ENCODE measurements at regions not wholly inside any gene's neighbourhood (a gene's known extent, or its start where the extent isn't known, plus 50 kb on each side); places are given as distances from the start of the nearest gene placed in this dataset.
A peak's percentile ranks its signal among the peaks of the same experiment; 100 is the strongest.

- Histone ChIP-seq H3K9me3 (no peaks in the 10 kb centered on the region), H3K4me3 (no peak overlapping the region), H3K4me1 (no peaks in the 10 kb centered on the region), H3K36me3 (no peaks in the 10 kb centered on the region), H3K27ac (no peak overlapping the region), H3K27me3 (no peaks in the 10 kb centered on the region)
- DNase-seq, result no peak
- no peak for TF ChIP-seq CTCF (IDR thresholded peaks at IDR 0.05)
- intact Hi-C loops (cut with DNase I; ENCODE audit: low total_unique reads), result no loop called here
Measured at GRCh38 chr6:18792866-18793265, 405.7 kb downstream of the RNF144B start.

- Histone ChIP-seq H3K36me3 (no peaks in the 10 kb centered on the region), H3K4me1 (no peaks in the 10 kb centered on the region), H3K4me3 (no peak overlapping the region), H3K27me3 (no peaks in the 10 kb centered on the region), H3K27ac (no peak overlapping the region), H3K9me3 (no peaks in the 10 kb centered on the region)
- intact Hi-C loops (cut with DNase I; ENCODE audit: low total_unique reads), result no loop called here
- TF ChIP-seq CTCF (IDR thresholded peaks at IDR 0.05), result no peak
- DNase-seq, result no peak
Measured at GRCh38 chr6:18795726-18796125, 408.6 kb downstream of the RNF144B start.

- no peak for DNase-seq
- no peak for TF ChIP-seq CTCF (IDR thresholded peaks at IDR 0.05)
- H3K27me3 ChIP-seq, result no peaks in the 10 kb centered on the region
- no peaks in the 10 kb centered on the region for H3K4me1 ChIP-seq
- H3K9me3 ChIP-seq, result peaks cover 5 to 28% (median 17%) of the 10 kb centered on the region in 3 donors
- no peaks in the 10 kb centered on the region for H3K36me3 ChIP-seq
- H3K4me3 ChIP-seq, result no peak overlapping the region
- intact Hi-C loops (cut with DNase I; ENCODE audit: low total_unique reads), result no loop called here
- H3K27ac ChIP-seq, result no peak overlapping the region
Measured at GRCh38 chr6:18820725-18821124, 433.6 kb downstream of the RNF144B start.

GRCh38 chr6:18823782-18824386, 436.7 kb downstream of the RNF144B start:
- H3K27ac ChIP-seq, result no peak overlapping the region
- TF ChIP-seq CTCF (IDR thresholded peaks at IDR 0.05), result peak in 1 of 2 experiments; percentile 26
- H3K4me1 ChIP-seq, result no peaks in the 10 kb centered on the region
- H3K9me3 ChIP-seq, result peaks cover 5 to 28% (median 17%) of the 10 kb centered on the region in 3 donors
- no peak overlapping the region for H3K4me3 ChIP-seq
- H3K36me3 ChIP-seq, result no peaks in the 10 kb centered on the region
- H3K27me3 ChIP-seq, result no peaks in the 10 kb centered on the region
- intact Hi-C loops (cut with DNase I; ENCODE audit: low total_unique reads), result no loop called here
- no peak for DNase-seq

- Histone ChIP-seq H3K4me3 (no peak overlapping the region), H3K4me1 (no peaks in the 10 kb centered on the region), H3K27me3 (no peaks in the 10 kb centered on the region), H3K27ac (no peak overlapping the region), H3K36me3 (no peaks in the 10 kb centered on the region), H3K9me3 (peaks cover 0 to 10% (median 5%) of the 10 kb centered on the region in 3 donors)
- intact Hi-C loops (cut with DNase I; ENCODE audit: low total_unique reads), result no loop called here
- DNase-seq, result no peak
- TF ChIP-seq CTCF (IDR thresholded peaks at IDR 0.05), result no peak
Measured at GRCh38 chr6:18829272-18829870, 442.2 kb downstream of the RNF144B start.

Data from tibial artery (tissue), 4 donors.